OCI-LY7 (cell line): ENCODE measurements at regions not wholly inside any gene's neighbourhood (a gene's known extent, or its start where the extent isn't known, plus 50 kb on each side); places are given as distances from the start of the nearest gene placed in this dataset.

Experiments used
- EZH2phosphoT487 ChIP-seq: fragments of 200-600 bp; sonication (generic); IDR thresholded peaks from 2 replicates; pipeline ENCODE4 v1.6.1; 2018; ENCODE audit warnings: low read depth, borderline replicate concordance, mild to moderate bottlenecking, mixed run types, antibody characterized with exemption, low read length, moderate library complexity, mixed read lengths
- TF ChIP-seq, protein P1 (sequence below): fragments of 200-600 bp; sonication (generic); conservative IDR thresholded peaks from 2 replicates; pipeline ENCODE4 v1.5.1; 2014; ENCODE audit warnings: mild to moderate bottlenecking, antibody characterized with exemption, low read length, moderate library complexity, mixed read lengths

DNA sequence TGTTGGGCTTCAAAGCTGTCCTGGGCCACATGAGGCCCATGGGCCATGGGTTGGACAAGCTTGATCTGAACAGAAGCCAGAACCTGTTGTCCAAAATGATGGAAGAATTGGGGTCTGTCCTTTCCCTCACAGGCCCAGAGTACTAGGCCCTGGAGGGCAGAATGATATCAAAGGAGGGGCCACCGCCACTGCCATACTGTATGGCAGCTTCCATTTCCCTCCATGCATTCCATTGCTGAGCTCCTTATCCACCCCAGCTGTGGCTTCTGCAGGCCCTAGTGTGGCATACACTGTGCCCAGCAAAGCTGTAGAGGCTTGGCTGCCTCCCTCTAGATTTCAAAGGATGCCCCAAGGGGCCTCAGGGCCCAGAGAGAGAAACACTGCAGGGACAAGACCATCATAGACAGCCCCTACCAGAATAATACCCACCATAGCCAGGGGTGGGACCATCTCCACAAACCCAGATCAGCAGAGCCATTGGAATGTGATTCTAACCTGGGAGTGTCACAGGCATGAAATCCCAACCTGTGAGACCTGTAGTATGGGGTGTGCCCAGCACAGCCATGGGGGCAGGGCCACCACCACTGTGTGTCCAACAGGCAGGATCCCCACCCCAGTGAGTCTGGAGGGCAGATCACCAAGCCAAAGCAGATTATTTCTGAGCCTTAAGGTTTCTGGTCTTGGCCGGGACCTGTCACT is 61.4 kb upstream of the BEGAIN start:
- TF ChIP-seq, protein P1, sequence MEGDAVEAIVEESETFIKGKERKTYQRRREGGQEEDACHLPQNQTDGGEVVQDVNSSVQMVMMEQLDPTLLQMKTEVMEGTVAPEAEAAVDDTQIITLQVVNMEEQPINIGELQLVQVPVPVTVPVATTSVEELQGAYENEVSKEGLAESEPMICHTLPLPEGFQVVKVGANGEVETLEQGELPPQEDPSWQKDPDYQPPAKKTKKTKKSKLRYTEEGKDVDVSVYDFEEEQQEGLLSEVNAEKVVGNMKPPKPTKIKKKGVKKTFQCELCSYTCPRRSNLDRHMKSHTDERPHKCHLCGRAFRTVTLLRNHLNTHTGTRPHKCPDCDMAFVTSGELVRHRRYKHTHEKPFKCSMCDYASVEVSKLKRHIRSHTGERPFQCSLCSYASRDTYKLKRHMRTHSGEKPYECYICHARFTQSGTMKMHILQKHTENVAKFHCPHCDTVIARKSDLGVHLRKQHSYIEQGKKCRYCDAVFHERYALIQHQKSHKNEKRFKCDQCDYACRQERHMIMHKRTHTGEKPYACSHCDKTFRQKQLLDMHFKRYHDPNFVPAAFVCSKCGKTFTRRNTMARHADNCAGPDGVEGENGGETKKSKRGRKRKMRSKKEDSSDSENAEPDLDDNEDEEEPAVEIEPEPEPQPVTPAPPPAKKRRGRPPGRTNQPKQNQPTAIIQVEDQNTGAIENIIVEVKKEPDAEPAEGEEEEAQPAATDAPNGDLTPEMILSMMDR: no peak
- TF ChIP-seq EZH2phosphoT487: no peak
